K562 (cell line): ENCODE measurements at regions not wholly inside any gene's neighbourhood (a gene's known extent, or its start where the extent isn't known, plus 50 kb on each side); places are given as distances from the start of the nearest gene placed in this dataset.

Source experiments
- ATAC-seq: fragments of 200-7000 bp; cut with Tn5 transposase; 3 replicates; pipeline ENCODE4 v1.9.1; 2020; ENCODE audit warnings: moderate library complexity
- BruUV-seq: library from RNA; stranded (reverse); fragments of 400-500 nt; replicated peaks from 2 replicates; lab custom pipeline; 2021; lab: Mats Ljungman, UMichigan
- CTCF ChIA-PET: fragments of 300-600 bp; formaldehyde crosslinking; extraction: SDS; loops from one replicate; lab custom pipeline; 2021; ENCODE audit warnings: low intra/inter-chr PET ratio; lab: Yijun Ruan, JAX
- POLR2A ChIA-PET: fragments of 300-600, 350-650 bp; sonication (Branson Sonifier 250); formaldehyde crosslinking; extraction: SDS; loops from one replicate; lab custom pipeline; 2021; ENCODE audit warnings: antibody characterized with exemption, inconsistent platforms; lab: Yijun Ruan, JAX
- DNase-seq, 4 experiments: peaks; one replicate each; pipeline versions ENCODE4 v3.0.0 to v3.0.0-alpha.2; 2011 to 2018; ENCODE audit warnings: low spot score in 3 of 4, mixed read lengths in 3 of 4; ENCODE audit errors: extremely low read depth in 1 of 4
- FAIRE-seq: peaks from 2 replicates; lab custom pipeline; 2011; peaks lifted over from hg19 to GRCh38; lab: Jason Lieb, UNC
- H2AFZ ChIP-seq: 2 replicates; pipeline ENCODE4 v1.6.0; 2011; ENCODE audit warnings: low read depth, low read length, control low read depth, inconsistent platforms
- H3K27ac ChIP-seq: fragments of 200-600 bp; 3 replicates; pipeline ENCODE4 v1.8.0; 2011; ENCODE audit warnings: low read depth, mild to moderate bottlenecking, control low read depth, inconsistent platforms, low read length, moderate library complexity, mixed read lengths; ENCODE audit errors: extremely low read depth
- H3K27me3 ChIP-seq, 2 experiments: fragments of 300-600 bp in 1 of 2; 2 replicates in 1 of 2; 3 replicates in 1 of 2; pipeline versions ENCODE4 v1.6.0 to v1.8.0; 2011; ENCODE audit warnings: inconsistent platforms in 2 of 2, low read length in 2 of 2, mild to moderate bottlenecking in 1 of 2, mixed read lengths in 1 of 2, moderate library complexity in 1 of 2; ENCODE audit not compliant: control insufficient read depth in 2 of 2, insufficient read depth in 2 of 2
- H3K36me3 ChIP-seq: fragments of 300-600 bp; 3 replicates; pipeline ENCODE4 v1.8.0; 2011; ENCODE audit warnings: mild to moderate bottlenecking, low read length, inconsistent platforms; ENCODE audit not compliant: control insufficient read depth, insufficient read depth
- H3K4me1 ChIP-seq, 2 experiments: fragments of 200-600 bp in 1 of 2; replicated peaks in 1 of 2; 2 replicates in 1 of 2; 3 replicates in 1 of 2; pipeline versions ENCODE4 v1.5.1 to v1.8.0; 2011; ENCODE audit warnings: inconsistent platforms in 2 of 2, low read length in 2 of 2, mild to moderate bottlenecking in 1 of 2, mixed read lengths in 1 of 2, moderate library complexity in 1 of 2; ENCODE audit not compliant: control insufficient read depth in 2 of 2, insufficient read depth in 2 of 2
- H3K4me2 ChIP-seq: 2 replicates; pipeline ENCODE4 v1.6.1; 2011; ENCODE audit warnings: low read length, control low read depth, inconsistent platforms, mixed read lengths; ENCODE audit not compliant: insufficient read depth
- H3K4me3 ChIP-seq: fragments of 200-600 bp; sonication (generic), shearing (Covaris generic); 2 replicates; pipeline ENCODE4 v1.5.1; 2016; ENCODE audit warnings: control low read depth, inconsistent platforms
- H3K79me2 ChIP-seq: fragments of 200-600 bp; 3 replicates; pipeline ENCODE4 v1.8.0; 2011; ENCODE audit warnings: low read length, inconsistent platforms; ENCODE audit not compliant: control insufficient read depth, insufficient read depth
- H3K9ac ChIP-seq, 2 experiments: 2 replicates each; pipeline versions ENCODE4 v1.6.0 to v1.6.1; 2011; ENCODE audit warnings: low read depth in 2 of 2, low read length in 2 of 2, control low read depth in 1 of 2, inconsistent platforms in 1 of 2, mild to moderate bottlenecking in 1 of 2, mixed read lengths in 1 of 2; ENCODE audit not compliant: insufficient read depth in 1 of 2
- H3K9me1 ChIP-seq: one replicate; pipeline ENCODE4 v1.6.0; 2011; ENCODE audit warnings: inconsistent platforms, mild to moderate bottlenecking, low read length, moderate library complexity; ENCODE audit not compliant: control insufficient read depth, insufficient read depth
- H3K9me3 ChIP-seq: replicated peaks from 2 replicates; pipeline ENCODE4 v1.5.1; 2011; ENCODE audit warnings: low read depth, low read length, inconsistent platforms; ENCODE audit not compliant: control insufficient read depth, insufficient read depth
- H4K20me1 ChIP-seq: replicated peaks from 2 replicates; pipeline ENCODE4 v1.6.1; 2011; ENCODE audit warnings: low read length, inconsistent platforms, mixed read lengths; ENCODE audit not compliant: control insufficient read depth, insufficient read depth
- DACH1 ChIP-seq: fragments of 450-650 bp; IDR thresholded peaks from 2 replicates; pipeline ENCODE4 v1.6.1; 2018; ENCODE audit not compliant: partially characterized antibody
- ELF4 ChIP-seq: fragments of 450-650 bp; formaldehyde crosslinking; IDR thresholded peaks from 2 replicates; pipeline ENCODE4 v1.4.0; 2022; ENCODE audit warnings: missing genetic modification characterization
- FOS ChIP-seq: IDR thresholded peaks from 3 replicates; pipeline ENCODE4 v1.6.1; 2011; ENCODE audit not compliant: insufficient read length; ENCODE audit errors: extremely low read depth
- FOXJ3 ChIP-seq: sonication (generic); formaldehyde crosslinking; IDR thresholded peaks from 2 replicates; pipeline ENCODE4 v1.4.0; 2020; ENCODE audit warnings: mild to moderate bottlenecking, missing genetic modification reagents
- MBD2 ChIP-seq: sonication (generic); IDR thresholded peaks from 2 replicates; pipeline ENCODE4 v1.6.1; 2016; ENCODE audit warnings: low read depth, borderline replicate concordance
- MTA3 ChIP-seq: fragments of 450-650 bp; formaldehyde crosslinking; IDR thresholded peaks from 2 replicates; pipeline ENCODE4 v1.6.1; 2017; ENCODE audit warnings: mild to moderate bottlenecking, borderline replicate concordance
- POLR2A ChIP-seq: fragments of 450-650 bp; conservative IDR thresholded peaks from 2 replicates; pipeline ENCODE4 v1.6.1; 2016
- SPI1 ChIP-seq: IDR thresholded peaks from 2 replicates; pipeline ENCODE4 v1.6.1; 2011; ENCODE audit warnings: low read depth, low read length, control low read depth, borderline replicate concordance
- ZBED1 ChIP-seq: IDR thresholded peaks from 2 replicates; pipeline ENCODE4 v1.6.1; 2014
- ZNF444 ChIP-seq: fragments of 250-450 bp; sonication (Bioruptor Pico); IDR thresholded peaks from 2 replicates; pipeline ENCODE4 v1.4.0; 2020; ENCODE audit warnings: mild to moderate bottlenecking, moderate library complexity
- WGBS: fragments of 100-300 bp; shearing (Covaris generic); methylation state at CpG from one replicate; pipeline ENCODE4 v1.1.6; 2016; ENCODE audit warnings: low coverage, mixed read lengths; ENCODE audit not compliant: insufficient coverage; ENCODE audit errors: missing lambda C conversion rate; 5-methylcytosine and 5-hydroxymethylcytosine counted together
- in situ Hi-C: fragments of 300-500 bp; cut with MboI; formaldehyde crosslinking; loops from 4 replicates; pipeline ENCODE4 v1.15.0; 2018; ENCODE audit warnings: inconsistent platforms, mixed read lengths
- intact Hi-C: fragments of 100-400 bp; cut with micrococcal nuclease; formaldehyde crosslinking; loops from 2 replicates; pipeline ENCODE4 v1.14.2; 2022
- TF ChIP-seq, protein P1 (sequence below): fragments of 250-450 bp; sonication (Bioruptor Pico); IDR thresholded peaks from 2 replicates; pipeline ENCODE4 v1.8.0; 2021; ENCODE audit warnings: moderate library complexity, mild to moderate bottlenecking, inconsistent platforms
- TF ChIP-seq, protein P2 (sequence below), 2 experiments: IDR thresholded peaks in 1 of 2; conservative IDR thresholded peaks in 1 of 2; 2 replicates each; pipeline ENCODE4 v1.6.1; 2016; ENCODE audit warnings: low read depth in 2 of 2, mild to moderate bottlenecking in 1 of 2, missing compliant biosample characterization in 1 of 2, missing genetic modification characterization in 1 of 2, moderate library complexity in 1 of 2

DNA sequence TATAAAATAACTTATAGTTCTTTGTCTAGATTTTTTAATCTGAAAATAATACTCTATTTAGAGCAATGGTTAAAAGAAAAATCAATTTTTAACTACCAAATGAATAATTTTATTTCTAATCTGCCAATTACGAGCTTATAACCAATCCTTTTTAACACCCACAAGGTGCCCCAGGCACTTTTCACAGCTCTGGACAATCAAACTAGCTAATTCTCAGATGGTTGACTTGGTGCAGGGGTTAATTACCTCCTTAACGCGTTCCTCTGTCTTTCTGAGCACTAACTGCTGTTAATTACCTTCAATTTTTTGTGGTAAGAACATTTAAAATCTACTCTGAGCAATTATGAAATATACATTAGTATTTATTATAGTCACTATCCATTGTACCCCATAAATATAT lies 109.6 kb upstream of the PJA2 start (continued):
- TF ChIP-seq DACH1 (no peak), POLR2A (no peak), ZBED1 (no peak), SPI1 (no peak), MTA3 (no peak), ELF4 (no peak)
- TF ChIP-seq, protein P1, sequence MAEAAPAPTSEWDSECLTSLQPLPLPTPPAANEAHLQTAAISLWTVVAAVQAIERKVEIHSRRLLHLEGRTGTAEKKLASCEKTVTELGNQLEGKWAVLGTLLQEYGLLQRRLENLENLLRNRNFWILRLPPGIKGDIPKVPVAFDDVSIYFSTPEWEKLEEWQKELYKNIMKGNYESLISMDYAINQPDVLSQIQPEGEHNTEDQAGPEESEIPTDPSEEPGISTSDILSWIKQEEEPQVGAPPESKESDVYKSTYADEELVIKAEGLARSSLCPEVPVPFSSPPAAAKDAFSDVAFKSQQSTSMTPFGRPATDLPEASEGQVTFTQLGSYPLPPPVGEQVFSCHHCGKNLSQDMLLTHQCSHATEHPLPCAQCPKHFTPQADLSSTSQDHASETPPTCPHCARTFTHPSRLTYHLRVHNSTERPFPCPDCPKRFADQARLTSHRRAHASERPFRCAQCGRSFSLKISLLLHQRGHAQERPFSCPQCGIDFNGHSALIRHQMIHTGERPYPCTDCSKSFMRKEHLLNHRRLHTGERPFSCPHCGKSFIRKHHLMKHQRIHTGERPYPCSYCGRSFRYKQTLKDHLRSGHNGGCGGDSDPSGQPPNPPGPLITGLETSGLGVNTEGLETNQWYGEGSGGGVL = no peak

DNA sequence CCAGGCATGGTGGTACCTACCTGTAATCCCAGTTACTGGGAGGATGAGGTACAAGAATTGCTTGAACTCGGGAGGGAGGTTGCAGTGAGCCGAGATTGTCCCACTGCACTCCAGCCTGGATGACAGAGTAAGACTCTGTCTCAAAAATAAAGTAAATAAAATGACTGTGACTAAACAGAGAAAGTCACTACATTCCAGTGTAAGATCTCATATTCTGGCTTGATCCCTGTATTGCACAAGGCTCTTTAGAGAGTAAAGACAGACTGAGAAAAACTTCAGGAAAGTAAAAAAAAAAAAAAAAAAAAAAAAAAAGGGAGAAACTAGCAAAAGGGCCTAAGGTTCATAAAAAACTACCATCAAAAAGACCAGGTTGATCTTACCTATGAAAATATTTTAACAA lies 106.6 kb upstream of the PJA2 start:
- no peak for FAIRE-seq
- POLR2A ChIA-PET = no interaction called here
- BruUV-seq = no TSS peak

More for the DNA sequence above, 106.6 kb upstream of the PJA2 start:
- TF ChIP-seq ZNF444 (CRISPR knock-in tag) (no peak), MBD2 (no peak), FOXJ3 (no peak), FOS (no peak)
- TF ChIP-seq, protein P2, sequence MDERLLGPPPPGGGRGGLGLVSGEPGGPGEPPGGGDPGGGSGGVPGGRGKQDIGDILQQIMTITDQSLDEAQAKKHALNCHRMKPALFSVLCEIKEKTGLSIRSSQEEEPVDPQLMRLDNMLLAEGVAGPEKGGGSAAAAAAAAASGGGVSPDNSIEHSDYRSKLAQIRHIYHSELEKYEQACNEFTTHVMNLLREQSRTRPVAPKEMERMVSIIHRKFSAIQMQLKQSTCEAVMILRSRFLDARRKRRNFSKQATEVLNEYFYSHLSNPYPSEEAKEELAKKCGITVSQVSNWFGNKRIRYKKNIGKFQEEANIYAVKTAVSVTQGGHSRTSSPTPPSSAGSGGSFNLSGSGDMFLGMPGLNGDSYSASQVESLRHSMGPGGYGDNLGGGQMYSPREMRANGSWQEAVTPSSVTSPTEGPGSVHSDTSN (CRISPR knock-in tag; IDR thresholded peaks at IDR 0.05; ENCODE audit: low read depth) = no peak
- TF ChIP-seq, protein P2 (tag; conservative IDR thresholded peaks at IDR 0.05; ENCODE audit: low read depth) = no peak
- Histone ChIP-seq H2AFZ (no peak overlapping the region), H3K27me3 (no peaks in the 10 kb centered on the region), H3K4me3 (no peak overlapping the region), H3K9me3 (no peaks in the 10 kb centered on the region), H3K4me1 (no peaks in the 10 kb centered on the region; a peak in 2 of 5 replicates), H3K9me1 (no peaks in the 10 kb centered on the region), H3K27ac (no peak overlapping the region), H4K20me1 (no peaks in the 10 kb centered on the region), H3K9ac (no peak overlapping the region), H3K36me3 (no peaks in the 10 kb centered on the region), H3K4me2 (no peak overlapping the region), H3K79me2 (no peaks in the 10 kb centered on the region)
- WGBS = 15% methylated on average over 2 of the region's 2 CpGs
- CTCF ChIA-PET = no interaction called here
- no peak for DNase-seq
- ATAC-seq = no peak
- in situ Hi-C loops (no loop called here), intact Hi-C loops (no loop called here)
